ENCODE measurements at regions not wholly inside any gene's neighbourhood (a gene's known extent, or its start where the extent isn't known, plus 50 kb on each side); places are given as distances from the start of the nearest gene placed in this dataset.

- TF ChIP-seq ZNF140 (tag by site-specific recombination; IDR thresholded peaks at IDR 0.05) (no peak), ZNF223 (tag by site-specific recombination; IDR thresholded peaks at IDR 0.05) (no peak), CTCF (tag by site-specific recombination; IDR thresholded peaks at IDR 0.05) (no peak), ATF2 (tag by site-specific recombination; IDR thresholded peaks at IDR 0.05; ENCODE audit: low read depth) (no peak), SP3 (tag by site-specific recombination; IDR thresholded peaks at IDR 0.05) (no peak), REST (tag by site-specific recombination; IDR thresholded peaks at IDR 0.05) (no peak)
Observed at GRCh38 chr14:44149597-44149996, 357.5 kb downstream of the FSCB start.

All from HEK293 (cell line).